ENCODE measurements at regions not wholly inside any gene's neighbourhood (a gene's known extent, or its start where the extent isn't known, plus 50 kb on each side); places are given as distances from the start of the nearest gene placed in this dataset.

DNA sequence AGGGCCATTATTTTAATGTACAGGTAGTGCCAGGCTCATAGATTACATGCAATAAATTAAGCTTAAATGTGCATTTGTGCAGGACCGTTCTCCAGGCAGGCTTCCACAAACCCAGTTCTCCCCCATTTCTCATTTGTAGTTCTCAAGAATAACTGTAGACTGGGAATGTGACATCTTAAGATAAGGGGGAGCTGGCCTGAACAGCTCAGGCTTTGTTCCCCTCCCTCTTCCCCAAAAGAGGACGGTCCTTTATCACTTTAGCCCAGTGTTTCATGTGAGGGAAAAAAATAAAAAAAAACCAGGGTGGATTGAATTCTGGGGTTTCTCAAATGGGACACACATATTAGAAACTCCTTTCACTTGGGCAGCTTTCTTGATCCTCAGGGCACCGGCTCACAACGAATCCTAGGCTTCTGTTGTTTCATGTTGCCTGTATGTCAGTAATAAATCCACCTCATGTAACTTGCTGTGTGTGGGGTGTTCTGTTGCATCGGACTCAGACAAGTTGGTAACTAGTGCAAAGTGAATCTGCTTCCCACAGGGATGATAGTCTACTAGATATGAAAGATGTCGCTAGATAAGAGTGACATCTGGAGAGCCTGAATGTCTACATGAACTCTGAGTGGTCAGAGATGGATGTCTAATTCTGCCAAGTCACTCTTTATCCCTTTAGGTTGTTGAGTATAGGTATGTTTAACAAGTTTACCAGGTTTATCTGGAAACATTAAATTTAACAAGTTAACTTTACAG is 2030.6 kb upstream of the NUDT12 start:
- DNase-seq (ENCODE audit: low read depth, low spot score) = no peak

DNA sequence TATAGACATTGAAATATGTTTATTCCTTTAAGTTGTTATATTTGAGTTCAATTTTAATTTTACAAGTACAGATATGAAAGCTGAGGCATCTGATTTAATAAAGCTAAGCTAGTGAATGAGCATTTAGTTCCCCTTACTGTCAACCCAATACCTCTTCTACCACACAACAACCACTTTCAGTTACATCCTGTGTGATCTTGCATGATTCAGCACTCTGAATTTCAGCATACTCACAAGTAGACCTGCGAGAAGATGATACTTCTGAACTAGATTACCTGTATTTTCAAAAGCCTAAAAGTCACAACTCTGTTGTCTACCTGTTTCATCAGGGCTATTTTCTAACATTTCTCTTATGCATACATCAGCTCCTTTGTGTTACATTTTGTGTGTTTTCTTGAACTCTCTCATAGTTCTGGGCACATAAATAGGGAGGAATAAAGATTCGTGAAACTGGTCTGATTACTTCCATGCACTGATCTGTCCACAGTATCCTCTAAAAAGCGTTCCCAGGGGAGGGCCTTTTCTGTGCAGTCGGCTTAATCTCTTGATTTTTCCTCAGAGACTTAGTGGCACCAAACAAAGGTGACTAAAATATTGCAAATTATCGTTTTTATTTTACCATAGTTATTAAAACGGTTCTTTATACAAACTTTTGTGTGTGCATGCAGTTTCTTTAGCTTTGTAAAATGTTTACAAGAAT is 2025.5 kb upstream of the NUDT12 start:
- dilution Hi-C loops (cut with MboI; ENCODE audit: extremely low pct_ligation_motif_present, low sequenced_read_pairs) = no loop called here
- Histone ChIP-seq H2AFZ (ENCODE audit: control insufficient read depth, low read length) (no peak overlapping the region), H3K79me2 (ENCODE audit: control insufficient read depth, insufficient read depth, low read length) (no peaks in the 10 kb centered on the region), H3K9ac (ENCODE audit: control insufficient read depth, extremely low read depth, insufficient read depth, low read length) (no peak overlapping the region), H3K4me2 (ENCODE audit: control insufficient read depth, extremely low read depth, insufficient read depth, low read depth, low read length) (no peak overlapping the region), H3K27me3 (ENCODE audit: control insufficient read depth, extremely low read depth, insufficient read depth, low read length) (no peaks in the 10 kb centered on the region), H3K9me3 (ENCODE audit: control insufficient read depth, low read depth, low read length) (no peaks in the 10 kb centered on the region), H3K36me3 (ENCODE audit: control insufficient read depth in 2 of 2, extremely low read depth in 1 of 2, insufficient read depth in 2 of 2, low read length in 2 of 2) (no peaks in the 10 kb centered on the region), H4K20me1 (ENCODE audit: control insufficient read depth, extremely low read depth, insufficient read depth, low read length) (no peaks in the 10 kb centered on the region), H3K4me3 (ENCODE audit: control insufficient read depth in 2 of 3, extremely low read depth in 1 of 3, insufficient read depth in 2 of 3, low read depth in 1 of 3, low read length in 3 of 3) (no peak overlapping the region), H3K27ac (ENCODE audit: control insufficient read depth, insufficient read depth, low read length) (no peak overlapping the region), H3K4me1 (ENCODE audit: control insufficient read depth, extremely low read depth, insufficient read depth, low read length) (no peaks in the 10 kb centered on the region), H3K9me1 (ENCODE audit: control insufficient read depth, extremely low read depth, insufficient read depth, low read length) (no peaks in the 10 kb centered on the region)
- DNase-seq (ENCODE audit: low read depth, low spot score) = no peak
- no peak for TF ChIP-seq EZH2 (IDR thresholded peaks at IDR 0.05; ENCODE audit: low read length)
- TF ChIP-seq, protein P1, sequence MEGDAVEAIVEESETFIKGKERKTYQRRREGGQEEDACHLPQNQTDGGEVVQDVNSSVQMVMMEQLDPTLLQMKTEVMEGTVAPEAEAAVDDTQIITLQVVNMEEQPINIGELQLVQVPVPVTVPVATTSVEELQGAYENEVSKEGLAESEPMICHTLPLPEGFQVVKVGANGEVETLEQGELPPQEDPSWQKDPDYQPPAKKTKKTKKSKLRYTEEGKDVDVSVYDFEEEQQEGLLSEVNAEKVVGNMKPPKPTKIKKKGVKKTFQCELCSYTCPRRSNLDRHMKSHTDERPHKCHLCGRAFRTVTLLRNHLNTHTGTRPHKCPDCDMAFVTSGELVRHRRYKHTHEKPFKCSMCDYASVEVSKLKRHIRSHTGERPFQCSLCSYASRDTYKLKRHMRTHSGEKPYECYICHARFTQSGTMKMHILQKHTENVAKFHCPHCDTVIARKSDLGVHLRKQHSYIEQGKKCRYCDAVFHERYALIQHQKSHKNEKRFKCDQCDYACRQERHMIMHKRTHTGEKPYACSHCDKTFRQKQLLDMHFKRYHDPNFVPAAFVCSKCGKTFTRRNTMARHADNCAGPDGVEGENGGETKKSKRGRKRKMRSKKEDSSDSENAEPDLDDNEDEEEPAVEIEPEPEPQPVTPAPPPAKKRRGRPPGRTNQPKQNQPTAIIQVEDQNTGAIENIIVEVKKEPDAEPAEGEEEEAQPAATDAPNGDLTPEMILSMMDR (optimal IDR thresholded peaks at IDR 0.05 in 1 of 3, IDR thresholded peaks at IDR 0.05 in 1 of 3, conservative IDR thresholded peaks at IDR 0.05 in 1 of 3; ENCODE audit: extremely low read depth in 1 of 3, insufficient read depth in 2 of 3, low read length in 3 of 3) = no peak
- FAIRE-seq = no peak

More for the DNA sequence above, 2030.6 kb upstream of the NUDT12 start:
- Histone ChIP-seq H3K4me2 (ENCODE audit: control insufficient read depth, extremely low read depth, insufficient read depth, low read depth, low read length) (no peak overlapping the region), H3K4me1 (ENCODE audit: control insufficient read depth, extremely low read depth, insufficient read depth, low read length) (no peaks in the 10 kb centered on the region), H2AFZ (ENCODE audit: control insufficient read depth, low read length) (no peak overlapping the region), H3K4me3 (ENCODE audit: control insufficient read depth in 2 of 3, extremely low read depth in 1 of 3, insufficient read depth in 2 of 3, low read depth in 1 of 3, low read length in 3 of 3) (no peak overlapping the region), H3K79me2 (ENCODE audit: control insufficient read depth, insufficient read depth, low read length) (no peaks in the 10 kb centered on the region), H3K9me3 (ENCODE audit: control insufficient read depth, low read depth, low read length) (no peaks in the 10 kb centered on the region), H3K27ac (ENCODE audit: control insufficient read depth, insufficient read depth, low read length) (no peak overlapping the region), H3K27me3 (ENCODE audit: control insufficient read depth, extremely low read depth, insufficient read depth, low read length) (no peaks in the 10 kb centered on the region), H3K9ac (ENCODE audit: control insufficient read depth, extremely low read depth, insufficient read depth, low read length) (no peak overlapping the region), H4K20me1 (ENCODE audit: control insufficient read depth, extremely low read depth, insufficient read depth, low read length) (no peaks in the 10 kb centered on the region), H3K36me3 (ENCODE audit: control insufficient read depth in 2 of 2, extremely low read depth in 1 of 2, insufficient read depth in 2 of 2, low read length in 2 of 2) (no peaks in the 10 kb centered on the region), H3K9me1 (ENCODE audit: control insufficient read depth, extremely low read depth, insufficient read depth, low read length) (no peaks in the 10 kb centered on the region)
- dilution Hi-C loops (cut with MboI; ENCODE audit: extremely low pct_ligation_motif_present, low sequenced_read_pairs) = no loop called here
- no peak for FAIRE-seq
- TF ChIP-seq, protein P1 (optimal IDR thresholded peaks at IDR 0.05 in 1 of 3, IDR thresholded peaks at IDR 0.05 in 1 of 3, conservative IDR thresholded peaks at IDR 0.05 in 1 of 3; ENCODE audit: extremely low read depth in 1 of 3, insufficient read depth in 2 of 3, low read length in 3 of 3) = no peak
- no peak for TF ChIP-seq EZH2 (IDR thresholded peaks at IDR 0.05; ENCODE audit: low read length)
